Hepatocyte (in vitro differentiated cells): ENCODE measurements at regions not wholly inside any gene's neighbourhood (a gene's known extent, or its start where the extent isn't known, plus 50 kb on each side); places are given as distances from the start of the nearest gene placed in this dataset.
A peak's percentile ranks its signal among the peaks of the same experiment; 100 is the strongest.

ENCODE experiments used
- DNase-seq: peaks from one replicate; pipeline ENCODE4 v3.0.0-alpha.2; 2016; ENCODE audit warnings: low spot score
- H2AFZ ChIP-seq: fragments of 200-600 bp; sonication (generic); 2 replicates; pipeline ENCODE4 v1.6.0; 2016; ENCODE audit warnings: antibody characterized with exemption, mild to moderate bottlenecking
- H3K27ac ChIP-seq: fragments of 200-600 bp; sonication (generic); 2 replicates; pipeline ENCODE4 v1.5.1; 2016; ENCODE audit warnings: mild to moderate bottlenecking
- H3K27me3 ChIP-seq: fragments of 200-600 bp; sonication (generic); 2 replicates; pipeline ENCODE4 v1.6.1; 2016
- H3K36me3 ChIP-seq: fragments of 200-600 bp; sonication (generic); replicated peaks from 2 replicates; pipeline ENCODE4 v1.5.1; 2016; ENCODE audit warnings: low read depth; ENCODE audit not compliant: insufficient read depth
- H3K4me1 ChIP-seq: fragments of 200-600 bp; sonication (generic); 2 replicates; pipeline ENCODE4 v1.5.1; 2016; ENCODE audit warnings: mild to moderate bottlenecking, moderate library complexity; ENCODE audit not compliant: insufficient read depth
- H3K4me2 ChIP-seq: fragments of 200-600 bp; sonication (generic); 2 replicates; pipeline ENCODE4 v1.6.0; 2016
- H3K4me3 ChIP-seq: fragments of 200-600 bp; sonication (generic); 2 replicates; pipeline ENCODE4 v1.5.1; 2016; ENCODE audit warnings: mild to moderate bottlenecking
- H3K79me2 ChIP-seq: fragments of 200-600 bp; sonication (generic); 2 replicates; pipeline ENCODE4 v1.6.0; 2017; ENCODE audit warnings: mild to moderate bottlenecking
- H3K9me2 ChIP-seq: fragments of 200-600 bp; sonication (generic); replicated peaks from 2 replicates; pipeline ENCODE4 v1.6.0; 2017; ENCODE audit warnings: mild to moderate bottlenecking; ENCODE audit not compliant: insufficient read depth
- H3K9me3 ChIP-seq: fragments of 200-600 bp; sonication (generic); 2 replicates; pipeline ENCODE4 v1.5.1; 2016; ENCODE audit warnings: low read depth, mild to moderate bottlenecking
- H4K20me1 ChIP-seq: fragments of 200-600 bp; sonication (generic); 2 replicates; pipeline ENCODE4 v1.6.0; 2016; ENCODE audit warnings: mild to moderate bottlenecking; ENCODE audit not compliant: insufficient read depth, poor library complexity, severe bottlenecking
- CTCF ChIP-seq: fragments of 200-600 bp; sonication (generic); IDR thresholded peaks from 2 replicates; pipeline ENCODE4 v1.5.1; 2016; ENCODE audit warnings: antibody characterized with exemption, mild to moderate bottlenecking; ENCODE audit not compliant: poor library complexity
- EZH2 ChIP-seq: fragments of 200-600 bp; sonication (generic); IDR thresholded peaks from 2 replicates; pipeline ENCODE4 v1.6.1; 2016; ENCODE audit warnings: antibody characterized with exemption, mild to moderate bottlenecking, borderline replicate concordance
- EZH2phosphoT487 ChIP-seq: fragments of 200-600 bp; sonication (generic); IDR thresholded peaks from one replicate; pipeline ENCODE4 v1.6.1; 2018; ENCODE audit warnings: antibody characterized with exemption, mild to moderate bottlenecking, low read depth, moderate library complexity; ENCODE audit not compliant: unreplicated experiment, severe bottlenecking
- WGBS: methylation state at CpG from one replicate; pipeline ENCODE4 v1.1.6; 2016; ENCODE audit warnings: low lambda C conversion rate; ENCODE audit errors: missing lambda C conversion rate; 5-methylcytosine and 5-hydroxymethylcytosine counted together

GRCh38 chr3:147614210-147614609, 205.0 kb downstream of the ZIC1 start:
- H3K4me2 ChIP-seq: no peak overlapping the region
- no peaks in the 10 kb centered on the region for H3K27me3 ChIP-seq
- WGBS: 80% methylated on average over 3 of the region's 3 CpGs
- H3K36me3 ChIP-seq: no peaks in the 10 kb centered on the region
- H3K79me2 ChIP-seq: no peaks in the 10 kb centered on the region
- H3K4me1 ChIP-seq: no peaks in the 10 kb centered on the region
- no peaks in the 10 kb centered on the region for H3K9me3 ChIP-seq
- no peak overlapping the region for H3K27ac ChIP-seq
- no peak overlapping the region for H2AFZ ChIP-seq
- DNase-seq: no peak
- TF ChIP-seq EZH2phosphoT487: no peak
- TF ChIP-seq EZH2: no peak
- TF ChIP-seq CTCF: no peak
- no peaks in the 10 kb centered on the region for H4K20me1 ChIP-seq
- H3K4me3 ChIP-seq: no peak overlapping the region
- no peaks in the 10 kb centered on the region for H3K9me2 ChIP-seq

GRCh38 chr3:147615035-147615434, 205.9 kb downstream of the ZIC1 start:
- Histone ChIP-seq H3K4me2 (no peak overlapping the region), H3K4me1 (no peaks in the 10 kb centered on the region), H3K9me3 (no peaks in the 10 kb centered on the region), H3K4me3 (no peak overlapping the region), H4K20me1 (no peaks in the 10 kb centered on the region), H2AFZ (no peak overlapping the region), H3K27me3 (no peaks in the 10 kb centered on the region), H3K79me2 (no peaks in the 10 kb centered on the region), H3K36me3 (no peaks in the 10 kb centered on the region), H3K27ac (no peak overlapping the region), H3K9me2 (no peaks in the 10 kb centered on the region)
- TF ChIP-seq EZH2 (no peak), CTCF (no peak), EZH2phosphoT487 (no peak)
- DNase-seq: no peak
- WGBS: 50% methylated on average over 4 of the region's 4 CpGs

- Histone ChIP-seq H4K20me1 (no peaks in the 10 kb centered on the region), H3K9me3 (no peaks in the 10 kb centered on the region), H3K4me3 (no peak overlapping the region), H3K36me3 (no peaks in the 10 kb centered on the region), H3K4me2 (no peak overlapping the region), H3K27ac (no peak overlapping the region), H3K27me3 (no peaks in the 10 kb centered on the region), H2AFZ (no peak overlapping the region), H3K79me2 (no peaks in the 10 kb centered on the region), H3K9me2 (no peaks in the 10 kb centered on the region), H3K4me1 (no peaks in the 10 kb centered on the region)
- DNase-seq: peak; percentile 24
- TF ChIP-seq EZH2 (no peak), EZH2phosphoT487 (no peak), CTCF (peak; percentile 49)
- 10% methylated on average over 2 of the region's 2 CpGs for WGBS
Observed at GRCh38 chr3:147616998-147617619, 207.9 kb downstream of the ZIC1 start.

GRCh38 chr3:147618691-147619090, 209.5 kb downstream of the ZIC1 start:
- H4K20me1 ChIP-seq: no peaks in the 10 kb centered on the region
- H3K27ac ChIP-seq: no peak overlapping the region
- no peaks in the 10 kb centered on the region for H3K36me3 ChIP-seq
- DNase-seq: no peak
- no peaks in the 10 kb centered on the region for H3K79me2 ChIP-seq
- H3K27me3 ChIP-seq: no peaks in the 10 kb centered on the region
- H3K9me2 ChIP-seq: no peaks in the 10 kb centered on the region
- TF ChIP-seq EZH2: no peak
- WGBS: 66% methylated on average over 4 of the region's 4 CpGs
- H3K4me1 ChIP-seq: no peaks in the 10 kb centered on the region
- no peaks in the 10 kb centered on the region for H3K9me3 ChIP-seq
- H3K4me2 ChIP-seq: no peak overlapping the region
- H3K4me3 ChIP-seq: no peak overlapping the region
- no peak overlapping the region for H2AFZ ChIP-seq
